K562 (cell line): ENCODE measurements at regions not wholly inside any gene's neighbourhood (a gene's known extent, or its start where the extent isn't known, plus 50 kb on each side); places are given as distances from the start of the nearest gene placed in this dataset.
A peak's percentile ranks its signal among the peaks of the same experiment; 100 is the strongest.

Experiments used
- ARNT ChIP-seq, 2 experiments: fragments of 450-650 bp; IDR thresholded peaks; 2 replicates each; pipeline ENCODE4 v1.6.1; 2016; ENCODE audit warnings: mild to moderate bottlenecking in 1 of 2
- EZH2 ChIP-seq: IDR thresholded peaks from 2 replicates; pipeline ENCODE4 v1.6.1; 2012; ENCODE audit warnings: low read depth, mild to moderate bottlenecking, inconsistent platforms, low read length, borderline replicate concordance
- FOS ChIP-seq: IDR thresholded peaks from 3 replicates; pipeline ENCODE4 v1.6.1; 2011; ENCODE audit not compliant: insufficient read length; ENCODE audit errors: extremely low read depth
- FOXP1 ChIP-seq: sonication (generic); formaldehyde crosslinking; IDR thresholded peaks from 2 replicates; pipeline ENCODE4 v1.8.0; 2022; ENCODE audit warnings: mild to moderate bottlenecking, missing genetic modification reagents
- MLLT1 ChIP-seq, 2 experiments: fragments of 450-650 bp; IDR thresholded peaks; 2 replicates each; pipeline ENCODE4 v1.6.1; 2016
- RB1 ChIP-seq: fragments of 450-650 bp; IDR thresholded peaks from 2 replicates; pipeline ENCODE4 v1.6.1; 2017; ENCODE audit warnings: low read depth, mild to moderate bottlenecking
- TCF7 ChIP-seq: sonication (generic); IDR thresholded peaks from 2 replicates; pipeline ENCODE4 v1.6.1; 2016; ENCODE audit warnings: antibody characterized with exemption, borderline replicate concordance
- TEAD2 ChIP-seq: fragments of 450-650 bp; IDR thresholded peaks from 2 replicates; pipeline ENCODE4 v1.6.1; 2016; ENCODE audit warnings: missing genetic modification characterization, control low read depth, missing compliant biosample characterization
- XRCC5 ChIP-seq: fragments of 200-400 bp; formaldehyde crosslinking; IDR thresholded peaks from 2 replicates; pipeline ENCODE4 v1.6.1; 2017; ENCODE audit warnings: low read depth, mild to moderate bottlenecking, low read length
- ZBTB17 ChIP-seq: fragments of 450-650 bp; formaldehyde crosslinking; IDR thresholded peaks from 2 replicates; pipeline ENCODE4 v1.4.0; 2020; ENCODE audit warnings: mild to moderate bottlenecking
- ZEB2 ChIP-seq: fragments of 450-650 bp; IDR thresholded peaks from 2 replicates; pipeline ENCODE4 v1.6.1; 2016
- ZFP1 ChIP-seq: fragments of 450-650 bp; formaldehyde crosslinking; IDR thresholded peaks from 2 replicates; pipeline ENCODE4 v1.4.0; 2020; ENCODE audit warnings: mild to moderate bottlenecking, mixed read lengths
- ZKSCAN1 ChIP-seq: fragments of 150-350 bp; IDR thresholded peaks from 2 replicates; pipeline ENCODE4 v1.6.1; 2016; ENCODE audit warnings: low read depth, low read length
- ZNF592 ChIP-seq: fragments of 450-650 bp; IDR thresholded peaks from 2 replicates; pipeline ENCODE4 v1.6.1; 2017; ENCODE audit warnings: antibody characterized with exemption, mild to moderate bottlenecking
- TF ChIP-seq, protein P1 (sequence below): fragments of 450-650 bp; formaldehyde crosslinking; IDR thresholded peaks from 2 replicates; pipeline ENCODE4 v1.4.0; 2020; ENCODE audit warnings: mild to moderate bottlenecking, moderate library complexity
- TF ChIP-seq, protein P2 (sequence below): fragments of 250-450 bp; sonication (Bioruptor Pico); IDR thresholded peaks from 2 replicates; pipeline ENCODE4 v1.8.0; 2021; ENCODE audit warnings: mild to moderate bottlenecking, moderate library complexity
- TF ChIP-seq, protein P3 (sequence below): fragments of 450-650 bp; IDR thresholded peaks from 2 replicates; pipeline ENCODE4 v1.7.0; 2016; ENCODE audit warnings: borderline replicate concordance

DNA sequence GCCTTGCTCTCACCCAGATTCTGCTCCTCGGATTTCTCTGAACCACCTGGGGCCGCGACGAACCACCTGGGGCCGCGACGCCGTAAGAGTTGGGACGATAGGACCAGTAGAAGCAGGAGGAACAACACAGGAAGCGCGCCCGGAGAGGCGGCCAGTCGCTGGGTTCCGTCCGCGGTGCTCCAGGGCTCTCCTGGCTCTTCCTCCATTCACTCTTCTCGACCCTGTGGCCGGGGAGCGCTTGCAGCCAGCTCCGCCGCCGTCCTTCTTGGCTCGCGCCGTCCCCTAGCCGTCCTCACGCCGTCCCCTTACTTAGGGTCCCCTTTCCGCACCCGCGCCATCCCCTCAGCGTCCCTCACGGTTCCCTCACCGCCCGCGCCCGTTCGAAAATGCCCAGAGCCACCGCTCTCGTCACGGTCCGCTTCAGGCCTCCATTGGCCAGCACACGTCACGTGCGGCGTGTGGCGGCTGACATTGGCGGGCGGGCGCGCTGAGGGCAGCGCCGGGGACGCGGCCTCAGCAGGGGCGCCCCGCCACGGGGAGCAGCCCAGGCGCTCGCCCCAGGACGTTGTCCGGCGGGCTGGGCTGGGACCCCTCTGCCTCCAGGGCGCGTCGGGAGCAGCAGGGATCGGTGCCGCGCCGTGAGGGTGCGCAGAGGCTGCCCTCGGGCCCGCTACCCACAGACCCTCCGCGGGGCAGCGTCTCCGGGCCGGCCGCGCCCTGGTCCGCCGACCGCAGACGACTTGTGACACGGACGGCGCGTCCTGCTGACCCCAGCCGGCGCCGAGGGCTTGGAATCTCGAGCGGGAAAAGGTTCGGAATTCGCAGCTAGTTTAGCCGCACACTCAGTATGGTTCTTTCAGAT is 53.7 kb upstream of the PTPDC1 start (continued):
- no peak for TF ChIP-seq ZNF592
- 0 out of 2 replicates have a peak, but pooled peaks have one; percentile 47 for TF ChIP-seq ZBTB17 (CRISPR knock-in tag)
- TF ChIP-seq TEAD2 (tag): no peak
- no peak for TF ChIP-seq ARNT (IDR thresholded peaks at IDR 0.05)
- 0 out of 2 replicates have a peak, but pooled peaks have one; percentile 13 for TF ChIP-seq ZEB2
- TF ChIP-seq FOXP1 (CRISPR knock-in tag): peak; percentile 97
- TF ChIP-seq, protein P1, sequence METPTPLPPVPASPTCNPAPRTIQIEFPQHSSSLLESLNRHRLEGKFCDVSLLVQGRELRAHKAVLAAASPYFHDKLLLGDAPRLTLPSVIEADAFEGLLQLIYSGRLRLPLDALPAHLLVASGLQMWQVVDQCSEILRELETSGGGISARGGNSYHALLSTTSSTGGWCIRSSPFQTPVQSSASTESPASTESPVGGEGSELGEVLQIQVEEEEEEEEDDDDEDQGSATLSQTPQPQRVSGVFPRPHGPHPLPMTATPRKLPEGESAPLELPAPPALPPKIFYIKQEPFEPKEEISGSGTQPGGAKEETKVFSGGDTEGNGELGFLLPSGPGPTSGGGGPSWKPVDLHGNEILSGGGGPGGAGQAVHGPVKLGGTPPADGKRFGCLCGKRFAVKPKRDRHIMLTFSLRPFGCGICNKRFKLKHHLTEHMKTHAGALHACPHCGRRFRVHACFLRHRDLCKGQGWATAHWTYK: peak; percentile 18; the same call in 1 of the 2 replicates
- TF ChIP-seq TCF7: no peak
- TF ChIP-seq, protein P2, sequence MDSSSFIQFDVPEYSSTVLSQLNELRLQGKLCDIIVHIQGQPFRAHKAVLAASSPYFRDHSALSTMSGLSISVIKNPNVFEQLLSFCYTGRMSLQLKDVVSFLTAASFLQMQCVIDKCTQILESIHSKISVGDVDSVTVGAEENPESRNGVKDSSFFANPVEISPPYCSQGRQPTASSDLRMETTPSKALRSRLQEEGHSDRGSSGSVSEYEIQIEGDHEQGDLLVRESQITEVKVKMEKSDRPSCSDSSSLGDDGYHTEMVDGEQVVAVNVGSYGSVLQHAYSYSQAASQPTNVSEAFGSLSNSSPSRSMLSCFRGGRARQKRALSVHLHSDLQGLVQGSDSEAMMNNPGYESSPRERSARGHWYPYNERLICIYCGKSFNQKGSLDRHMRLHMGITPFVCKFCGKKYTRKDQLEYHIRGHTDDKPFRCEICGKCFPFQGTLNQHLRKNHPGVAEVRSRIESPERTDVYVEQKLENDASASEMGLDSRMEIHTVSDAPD (CRISPR knock-in tag): no peak
- TF ChIP-seq ZKSCAN1: no peak
- TF ChIP-seq, protein P3, sequence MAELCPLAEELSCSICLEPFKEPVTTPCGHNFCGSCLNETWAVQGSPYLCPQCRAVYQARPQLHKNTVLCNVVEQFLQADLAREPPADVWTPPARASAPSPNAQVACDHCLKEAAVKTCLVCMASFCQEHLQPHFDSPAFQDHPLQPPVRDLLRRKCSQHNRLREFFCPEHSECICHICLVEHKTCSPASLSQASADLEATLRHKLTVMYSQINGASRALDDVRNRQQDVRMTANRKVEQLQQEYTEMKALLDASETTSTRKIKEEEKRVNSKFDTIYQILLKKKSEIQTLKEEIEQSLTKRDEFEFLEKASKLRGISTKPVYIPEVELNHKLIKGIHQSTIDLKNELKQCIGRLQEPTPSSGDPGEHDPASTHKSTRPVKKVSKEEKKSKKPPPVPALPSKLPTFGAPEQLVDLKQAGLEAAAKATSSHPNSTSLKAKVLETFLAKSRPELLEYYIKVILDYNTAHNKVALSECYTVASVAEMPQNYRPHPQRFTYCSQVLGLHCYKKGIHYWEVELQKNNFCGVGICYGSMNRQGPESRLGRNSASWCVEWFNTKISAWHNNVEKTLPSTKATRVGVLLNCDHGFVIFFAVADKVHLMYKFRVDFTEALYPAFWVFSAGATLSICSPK: no peak
- TF ChIP-seq MLLT1 (IDR thresholded peaks at IDR 0.05): peak in 1 of 2 experiments; percentile 86; a peak in 2 of 4 replicates
- TF ChIP-seq XRCC5: no peak
- no peak for TF ChIP-seq ZFP1
- no peak; the same call in none of the 2 replicates for TF ChIP-seq RB1
- no peak for TF ChIP-seq EZH2
- peak; percentile 81 for TF ChIP-seq FOS
